GM18867 (cell line): ENCODE measurements at regions not wholly inside any gene's neighbourhood (a gene's known extent, or its start where the extent isn't known, plus 50 kb on each side); places are given as distances from the start of the nearest gene placed in this dataset.

Source experiments
- ATAC-seq: cut with Tn5 transposase; IDR thresholded peaks from one replicate; pipeline ENCODE4 v1.9.1; 2021; ENCODE audit warnings: mild to moderate bottlenecking, moderate library complexity; ENCODE audit not compliant: unreplicated experiment

DNA sequence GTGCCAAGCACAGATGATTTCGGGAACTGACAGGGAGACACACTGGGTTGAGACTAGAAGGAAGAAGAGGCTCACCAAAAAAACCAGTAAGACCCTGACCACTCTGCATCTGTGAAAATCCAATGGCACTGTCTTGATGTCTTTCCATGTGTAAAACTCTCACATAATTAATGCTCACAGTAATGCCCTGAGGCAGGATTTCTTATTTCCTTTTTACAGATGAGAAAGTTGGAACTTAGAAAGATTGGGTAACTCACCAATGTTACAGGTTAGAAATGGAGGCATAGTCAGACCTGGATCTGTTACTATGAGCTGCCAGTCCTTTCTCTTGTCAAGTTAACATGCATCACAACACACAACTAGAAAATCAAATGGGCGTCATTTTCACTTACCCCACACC, 151.0 kb upstream of the MCHR2 start:
- ATAC-seq: no peak

DNA sequence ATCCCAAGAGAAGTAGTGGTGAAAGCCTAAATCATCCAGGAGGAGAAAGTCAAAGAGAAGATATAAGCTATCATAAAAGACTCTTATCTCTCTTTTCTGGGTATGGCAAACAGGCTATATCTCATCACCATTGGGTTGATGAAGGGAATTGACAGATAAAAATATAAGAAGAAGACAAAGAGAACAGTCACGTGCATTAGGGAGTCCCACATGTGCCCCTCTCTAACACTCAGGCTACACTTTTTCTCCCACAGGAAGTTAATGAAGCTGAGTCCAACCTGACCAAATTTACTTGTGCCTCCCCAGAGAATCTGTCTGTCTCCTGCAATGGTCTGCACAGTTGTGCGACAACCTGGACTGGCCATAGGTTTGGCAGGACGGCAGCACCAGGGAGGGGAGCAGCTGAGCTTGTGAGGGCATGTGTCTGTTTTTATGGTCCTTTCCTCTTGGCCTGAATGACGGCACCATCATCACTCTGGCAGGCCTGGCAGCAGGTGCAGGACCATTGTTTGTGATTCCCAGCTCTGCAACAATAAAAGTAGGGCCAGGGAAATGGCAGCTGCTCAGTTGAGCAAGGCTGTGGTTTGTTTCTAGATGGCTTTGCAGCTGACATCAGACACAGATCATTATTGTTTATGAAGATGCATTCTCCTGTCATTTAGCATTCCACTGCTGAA, 144.5 kb upstream of the MCHR2 start:
- ATAC-seq: no peak

DNA sequence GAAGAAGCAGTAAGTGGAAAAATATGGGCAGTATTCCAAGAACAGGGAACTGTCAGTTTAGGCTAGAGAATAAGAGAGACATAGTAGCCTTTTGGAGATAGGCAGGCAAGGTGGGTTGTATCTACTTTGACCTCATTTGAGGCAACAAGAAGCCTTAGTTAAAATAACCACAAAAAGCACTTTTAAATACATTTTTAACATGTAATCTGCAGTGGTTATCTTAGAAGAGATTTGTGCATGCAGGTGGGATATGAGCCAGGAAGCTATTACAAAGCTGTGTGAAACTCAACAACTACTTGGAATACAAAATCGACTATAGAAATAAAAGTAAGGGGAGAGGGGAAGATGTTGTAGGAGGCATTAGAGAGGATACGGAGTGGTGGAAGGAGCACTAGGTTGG, 143.7 kb upstream of the MCHR2 start:
- no peak for ATAC-seq

DNA sequence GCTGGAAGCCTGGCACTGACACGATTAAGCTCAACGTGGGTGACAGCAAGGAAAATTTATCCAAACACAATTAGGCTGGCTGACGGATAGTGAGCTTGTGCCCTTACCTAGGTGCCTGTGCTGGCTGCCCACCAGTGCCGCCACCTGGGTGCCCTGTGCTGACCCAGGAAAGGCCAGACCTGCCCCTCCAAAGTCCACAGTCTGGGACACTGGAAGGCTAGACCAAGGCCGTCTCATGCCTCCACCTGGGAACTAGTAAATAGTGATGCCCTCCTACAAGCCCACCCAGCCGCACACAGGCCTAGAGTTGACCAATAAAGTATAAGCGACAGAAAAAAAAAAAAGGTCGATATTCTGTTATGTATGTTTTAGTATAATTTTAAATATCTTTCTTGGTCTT, 142.6 kb upstream of the MCHR2 start:
- ATAC-seq: no peak

DNA sequence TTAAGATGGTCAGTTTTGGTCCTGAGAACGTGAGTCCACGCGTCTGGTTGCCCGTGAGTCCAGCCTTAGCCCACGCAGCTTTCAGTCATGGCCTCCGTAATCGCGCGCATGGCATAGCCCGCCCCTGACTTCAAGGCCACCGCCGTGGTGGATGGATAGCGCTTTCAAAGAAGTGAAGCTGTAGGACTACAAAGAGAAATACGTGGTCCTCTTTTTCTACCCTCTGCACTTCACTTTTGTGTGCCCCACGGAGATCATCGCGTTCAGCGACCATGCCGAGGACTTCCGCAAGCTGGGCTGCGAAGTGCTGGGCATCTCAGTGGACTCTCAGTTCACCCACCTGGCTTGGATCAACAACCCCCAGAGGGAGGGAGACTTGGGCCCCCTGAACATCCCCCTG, 142.0 kb upstream of the MCHR2 start:
- ATAC-seq: no peak

DNA sequence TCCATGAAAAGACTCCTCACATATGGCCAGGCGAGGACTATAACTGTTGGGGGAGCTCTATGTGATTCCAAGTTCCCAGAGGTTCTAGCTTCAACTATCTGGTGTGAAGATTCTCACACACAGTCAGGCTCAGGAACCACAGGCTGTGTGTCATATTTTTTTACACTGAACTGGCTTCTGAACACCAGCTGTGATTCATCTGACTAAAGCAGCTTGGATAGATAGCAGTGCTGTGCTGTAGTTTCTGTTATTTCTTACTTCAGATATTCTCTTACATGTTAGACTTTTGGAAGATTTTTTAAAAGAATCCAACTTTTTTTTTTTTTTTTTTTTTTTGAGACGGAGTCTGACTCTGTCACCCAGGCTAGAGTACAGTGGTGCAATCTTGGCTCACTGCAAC, 140.7 kb upstream of the MCHR2 start:
- ATAC-seq: no peak

DNA sequence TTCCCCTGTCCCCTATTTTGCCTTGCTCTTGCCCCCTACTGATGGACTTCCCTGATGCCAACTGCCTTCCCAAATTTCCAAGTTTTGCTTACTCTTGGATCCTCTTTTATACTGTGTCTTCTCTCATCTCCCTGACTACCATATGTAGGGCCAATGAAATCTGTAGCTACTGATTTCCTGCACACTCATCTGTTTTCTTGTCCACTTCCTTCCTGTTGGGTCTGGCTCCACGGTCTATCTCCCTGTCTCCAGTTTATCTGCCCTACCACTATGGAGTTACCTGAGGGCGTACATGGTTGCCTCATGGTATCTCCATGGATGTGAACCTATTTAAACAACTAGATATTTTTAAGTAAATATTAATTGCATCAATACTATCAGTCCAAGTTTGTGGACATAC, 140.3 kb upstream of the MCHR2 start:
- no peak for ATAC-seq

DNA sequence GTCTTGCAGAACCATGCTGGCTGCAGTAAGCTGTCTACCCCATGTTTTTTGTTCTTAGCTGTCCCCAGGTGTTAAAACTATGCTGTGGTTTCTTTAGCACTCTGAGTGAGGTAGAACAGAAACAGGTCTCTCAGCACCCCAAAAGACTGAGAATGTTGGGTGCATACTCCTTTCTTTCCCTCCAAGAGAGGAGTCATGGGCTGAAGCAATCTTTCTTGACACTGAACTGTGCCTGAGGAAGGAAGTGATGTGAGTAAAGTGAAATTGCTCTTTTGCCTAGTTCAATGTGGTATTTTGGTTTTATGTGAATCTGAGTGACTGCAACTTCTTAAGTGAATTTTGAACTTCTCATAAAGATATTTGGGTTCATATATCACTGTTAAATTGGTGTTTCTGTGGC, 138.0 kb upstream of the MCHR2 start:
- ATAC-seq: no peak

DNA sequence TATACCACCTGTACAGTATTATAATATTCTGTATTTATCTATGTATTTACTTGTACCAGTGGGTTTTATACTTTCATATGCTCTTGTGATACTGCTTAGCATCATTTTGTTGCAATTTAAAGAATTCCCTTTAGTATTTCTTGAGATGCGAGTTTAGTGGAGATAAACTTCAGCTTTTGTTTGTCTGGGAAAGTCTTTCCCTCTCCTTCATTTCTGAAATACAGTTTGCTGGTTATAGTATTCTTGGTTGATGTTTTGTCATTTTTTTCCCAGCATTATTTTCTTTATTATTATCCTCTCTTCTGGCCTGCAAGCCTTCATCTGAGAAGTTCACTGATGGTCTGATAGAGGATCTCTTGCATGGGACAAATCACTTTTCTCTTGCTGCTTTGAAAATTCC, 136.6 kb upstream of the MCHR2 start:
- ATAC-seq: no peak

DNA sequence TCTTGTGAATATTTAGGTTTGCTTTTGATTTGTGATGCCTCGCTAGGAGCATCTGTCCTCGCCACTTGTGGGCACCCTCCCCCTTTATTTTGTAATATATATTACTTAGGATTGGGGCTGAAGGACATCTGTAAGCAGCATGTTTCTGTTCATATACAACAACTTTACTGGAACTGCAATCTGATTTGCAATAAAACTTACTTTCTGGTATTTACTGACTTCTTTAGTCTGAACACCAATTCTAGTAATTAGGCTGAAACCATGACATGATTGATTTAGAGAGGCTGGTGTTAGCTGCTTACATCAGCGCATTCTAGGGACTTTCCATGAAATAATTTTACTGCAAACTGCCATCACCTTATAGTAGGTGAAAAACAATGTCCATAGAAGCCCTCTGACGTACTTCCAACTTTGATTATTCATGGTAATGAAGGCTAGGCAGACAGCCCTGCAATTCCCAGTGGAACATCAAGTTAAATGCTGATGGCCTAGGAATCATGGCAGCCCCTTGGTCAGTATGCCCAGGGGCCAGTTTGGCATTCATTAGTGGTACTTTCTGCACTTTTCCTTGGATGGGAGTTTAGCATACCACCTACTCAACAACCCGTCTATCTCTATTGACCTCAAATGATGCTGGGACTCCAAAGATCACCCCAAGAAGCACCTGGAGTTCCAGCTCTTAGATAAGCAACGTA, 132.9 kb upstream of the MCHR2 start:
- peak; percentile 78 for ATAC-seq

DNA sequence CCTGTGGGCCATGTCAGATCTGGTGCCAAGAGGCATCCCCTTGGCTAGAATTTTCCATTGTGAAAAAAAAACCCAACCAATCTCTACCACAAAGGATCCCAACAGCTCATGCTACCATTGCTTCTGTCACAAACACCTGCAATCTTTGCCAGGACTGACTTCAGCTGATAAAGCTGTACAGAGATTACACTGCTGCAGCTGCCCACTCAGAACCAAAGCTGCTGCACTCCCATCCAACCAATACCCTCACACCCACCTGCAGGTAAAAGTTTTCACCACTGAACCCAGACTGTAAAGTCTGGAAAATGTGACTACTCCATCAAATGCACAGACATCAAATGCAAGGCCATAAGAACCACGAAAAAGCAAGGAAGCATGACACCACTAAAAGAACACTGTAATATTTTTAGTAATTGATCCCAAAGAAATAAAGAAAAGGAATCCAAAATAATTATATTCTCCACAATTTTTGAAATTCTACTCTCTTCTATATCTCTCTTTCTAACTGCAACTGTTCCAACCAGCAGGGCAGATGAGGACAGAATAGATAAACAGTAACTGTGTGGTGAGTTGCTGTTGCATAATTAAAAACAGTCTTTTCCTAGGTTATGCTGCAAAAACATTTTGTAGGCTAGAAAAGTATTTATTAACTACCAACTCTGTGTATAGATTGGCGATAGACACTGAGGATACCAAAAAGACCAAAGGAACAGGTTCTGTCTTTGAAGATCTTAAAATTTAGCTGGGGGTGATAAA, 128.0 kb upstream of the MCHR2 start:
- ATAC-seq: no peak

DNA sequence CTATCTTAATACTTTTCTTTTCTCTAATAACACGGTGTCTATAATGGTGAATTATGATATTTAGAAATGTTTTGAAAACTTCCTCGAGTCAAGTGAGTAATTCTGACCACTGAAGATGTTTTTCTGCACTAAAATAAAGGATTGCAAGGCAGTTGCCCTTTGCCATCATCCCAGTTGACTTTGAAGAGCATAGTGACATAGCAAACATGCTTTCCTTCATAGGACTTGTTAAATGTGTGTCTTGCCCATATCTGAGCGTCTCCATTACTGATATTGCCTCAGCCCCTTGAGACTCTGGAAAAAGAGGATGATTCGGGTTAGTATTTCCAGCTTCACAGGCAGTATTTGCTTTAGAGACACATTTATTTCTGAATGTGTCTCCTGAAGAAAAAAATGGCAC, 125.2 kb upstream of the MCHR2 start:
- no peak for ATAC-seq

DNA sequence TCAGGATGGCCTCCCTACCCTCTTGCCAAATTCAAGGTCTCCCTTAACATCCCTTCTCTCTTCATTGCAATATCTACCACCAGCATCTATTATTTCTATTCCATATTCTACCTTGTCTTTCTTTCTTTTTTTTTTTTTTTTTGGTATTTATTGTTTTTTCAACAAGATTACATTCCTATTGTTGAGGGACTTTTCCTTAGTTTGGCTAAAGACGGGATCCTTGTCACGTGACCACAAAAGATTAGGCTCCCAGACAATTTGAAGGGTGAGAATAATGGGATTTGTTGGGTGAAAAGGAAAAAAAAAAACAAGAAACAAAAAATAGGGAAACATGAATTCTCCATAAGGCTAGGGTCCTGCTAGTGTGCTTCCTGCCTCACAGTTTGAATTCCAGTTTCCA, 124.3 kb upstream of the MCHR2 start:
- ATAC-seq: no peak

DNA sequence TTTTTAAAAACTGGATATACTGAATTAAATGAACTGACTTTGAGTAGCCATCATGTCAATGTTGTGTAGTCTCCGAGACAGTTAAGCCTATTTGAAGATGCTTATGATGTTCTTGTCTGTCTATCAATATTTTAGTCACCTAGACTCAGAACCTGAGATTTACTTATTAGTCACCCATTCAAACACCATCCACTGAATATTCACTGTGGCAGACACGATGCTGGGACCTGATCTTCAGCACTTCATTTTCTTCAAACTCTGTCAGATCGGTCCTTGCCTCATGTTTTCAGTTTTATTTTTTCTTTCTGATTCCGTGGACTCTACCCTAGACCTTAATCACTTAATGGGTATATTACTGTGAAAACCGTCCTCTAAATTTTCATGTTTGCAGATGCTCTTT, 123.7 kb upstream of the MCHR2 start:
- ATAC-seq: no peak

DNA sequence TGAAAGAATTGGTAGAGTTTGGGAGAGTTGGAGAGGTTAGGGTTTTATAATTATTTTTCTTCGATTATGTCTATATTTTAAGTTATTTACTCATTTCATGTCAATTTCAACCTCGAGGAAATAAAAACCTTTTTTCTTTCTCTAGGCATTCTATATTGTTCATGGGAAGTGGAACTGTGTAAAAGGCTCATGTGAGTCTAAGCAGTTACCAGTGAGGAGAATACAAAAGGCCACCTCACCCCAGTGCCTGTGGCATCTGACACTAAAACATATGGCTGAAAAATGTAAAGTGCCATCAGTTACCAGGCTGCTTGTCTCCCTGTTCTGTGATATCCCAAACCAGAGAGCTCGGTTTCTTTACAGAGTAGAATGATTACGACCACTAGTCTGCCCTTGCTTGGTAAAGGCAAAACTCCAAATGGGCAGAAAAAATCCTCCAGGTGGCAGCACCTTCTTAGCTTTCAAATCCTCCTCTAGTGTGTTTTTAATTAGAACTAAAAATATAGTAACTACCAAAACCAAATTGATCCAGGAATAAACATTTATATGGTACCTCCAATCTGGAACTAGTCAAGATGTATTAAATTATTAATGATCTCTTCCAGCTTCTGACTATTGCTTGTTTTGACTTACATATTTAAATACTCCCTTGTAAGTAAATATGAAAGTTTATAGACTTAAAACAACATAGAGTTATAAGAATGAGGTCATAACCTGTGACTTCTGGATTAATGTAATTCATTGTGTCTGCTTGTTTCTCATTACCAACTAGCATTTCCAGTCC, 122.6 kb upstream of the MCHR2 start:
- ATAC-seq: peak; percentile 80

DNA sequence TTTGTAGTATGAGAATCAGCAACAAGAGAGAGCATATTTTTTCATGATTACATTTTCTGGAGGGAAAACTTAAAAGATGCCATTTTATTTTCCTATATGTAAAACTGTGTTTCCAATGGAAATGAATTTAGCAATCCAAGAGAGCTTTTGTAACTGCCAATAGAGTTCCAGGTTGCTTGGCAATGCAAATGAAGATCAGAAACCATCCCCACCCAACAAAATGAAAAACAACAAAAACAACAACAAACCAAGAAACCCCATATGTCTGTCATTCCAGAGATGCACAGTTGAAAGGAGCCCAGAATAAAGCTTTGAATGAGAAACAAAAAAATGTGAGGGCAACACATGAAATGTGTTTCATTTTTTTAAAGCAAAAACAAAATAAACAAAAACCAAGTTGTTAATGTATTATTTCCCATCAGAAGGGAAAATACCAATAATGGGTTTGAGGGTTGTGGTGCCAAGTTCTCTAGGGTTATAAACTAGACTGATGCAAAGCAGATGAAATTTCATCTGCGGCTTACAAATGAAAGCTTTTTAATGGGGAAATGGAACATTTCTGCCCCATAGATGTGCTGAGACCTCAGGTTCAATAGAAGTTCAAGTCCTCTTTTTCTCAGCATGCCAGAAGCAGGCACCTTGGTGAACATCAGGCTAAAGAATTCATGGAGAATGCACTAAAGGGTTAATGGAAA, 121.5 kb upstream of the MCHR2 start:
- ATAC-seq: peak; percentile 29

DNA sequence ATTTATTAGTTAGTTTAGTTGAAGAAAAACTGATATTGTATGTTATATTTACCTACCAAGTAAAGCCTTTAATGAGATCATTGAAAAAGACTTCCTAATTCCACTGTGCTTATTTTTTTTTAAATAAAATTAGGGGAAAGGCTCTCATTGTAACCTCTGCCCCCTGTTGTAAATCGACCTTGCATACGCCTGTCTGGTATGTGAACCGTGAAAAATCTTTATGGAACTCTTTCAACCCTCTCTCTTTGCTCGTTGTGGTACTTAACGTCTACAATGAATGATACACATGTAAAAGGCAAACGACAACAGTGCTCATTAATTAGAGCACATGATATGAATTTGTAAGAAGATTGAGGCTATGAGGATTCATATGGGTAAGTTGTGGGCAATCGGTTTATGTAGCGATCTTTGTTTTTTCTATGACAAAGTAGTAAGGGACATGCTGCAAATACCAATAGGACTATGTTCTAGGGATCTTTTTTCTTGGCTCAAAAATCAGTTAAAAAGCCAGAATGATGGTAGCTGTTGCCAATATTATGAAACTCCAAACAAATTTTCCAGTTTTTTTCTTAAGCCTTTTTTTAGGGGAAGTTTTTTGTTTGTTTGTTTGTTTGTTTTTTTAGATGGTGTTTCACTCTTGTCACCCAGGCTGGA, 119.0 kb upstream of the MCHR2 start:
- ATAC-seq: no peak

DNA sequence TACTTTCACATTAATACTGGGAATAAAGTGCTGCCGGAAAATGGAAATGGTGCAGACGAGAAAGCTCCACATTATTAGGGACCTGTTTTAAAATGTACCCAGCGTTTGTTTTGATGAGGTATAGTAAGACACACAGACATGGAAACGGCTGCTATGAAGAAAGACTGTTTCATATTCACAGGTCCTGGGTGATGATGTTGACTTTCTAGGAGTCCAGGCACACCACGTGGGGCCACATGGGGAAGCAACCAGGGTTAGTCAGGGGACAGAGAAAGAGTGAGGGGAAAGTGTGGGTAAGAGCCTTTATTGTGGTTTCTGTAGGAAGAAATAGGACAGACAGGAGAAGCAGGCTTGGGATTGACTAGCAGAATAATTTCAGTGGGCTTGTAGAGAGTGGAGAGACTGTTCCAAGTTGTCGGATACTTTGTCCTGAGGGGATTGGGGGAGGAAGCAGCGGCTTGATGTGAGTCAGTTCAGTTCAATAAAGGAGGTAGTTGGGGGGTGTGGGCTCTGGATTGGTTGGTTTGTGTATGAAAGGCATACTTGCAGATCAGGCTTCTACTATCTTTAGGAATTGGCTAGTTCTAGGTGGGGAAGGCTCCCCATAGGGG, 112.0 kb upstream of the MCHR2 start:
- ATAC-seq: no peak

DNA sequence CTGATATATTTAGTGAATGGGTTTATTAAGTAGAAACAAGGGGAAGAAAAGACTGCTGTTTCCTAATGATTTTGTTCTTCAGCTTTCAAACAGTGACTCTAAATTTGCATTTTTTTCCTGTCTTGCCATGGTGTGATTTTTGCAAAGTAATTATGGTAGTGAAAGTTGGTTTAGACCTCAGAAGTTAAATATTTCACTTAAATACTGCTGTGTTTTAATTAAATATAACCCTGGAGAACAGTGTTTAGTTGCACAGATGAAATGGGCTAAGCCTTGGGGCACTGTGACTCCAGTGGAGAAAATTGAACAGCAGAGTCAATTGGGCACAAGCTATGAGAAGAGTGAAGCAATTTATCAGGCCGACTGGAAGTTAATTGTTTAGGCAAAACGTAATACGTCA, 111.1 kb upstream of the MCHR2 start:
- ATAC-seq: peak; percentile 58

DNA sequence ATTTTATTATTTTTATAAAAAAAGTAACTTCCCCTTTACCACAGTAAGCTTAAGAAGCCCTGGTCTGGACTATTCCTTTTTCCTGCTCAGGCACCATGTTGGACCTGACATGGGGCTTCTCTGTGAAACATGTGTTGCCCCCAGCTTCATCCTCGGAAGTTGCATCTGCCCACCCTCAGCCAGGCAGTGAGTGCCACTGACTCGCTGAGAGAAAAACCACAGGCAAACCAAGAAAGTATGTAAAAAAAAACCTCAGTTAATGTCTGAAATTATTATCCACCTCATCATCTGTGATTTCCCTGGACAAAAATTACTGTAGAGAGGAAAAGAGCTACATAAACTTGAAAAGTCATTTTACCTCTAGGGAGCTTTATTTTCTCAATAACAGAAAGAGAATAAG, 109.9 kb upstream of the MCHR2 start:
- no peak for ATAC-seq
